ENCODE measurements at regions not wholly inside any gene's neighbourhood (a gene's known extent, or its start where the extent isn't known, plus 50 kb on each side); places are given as distances from the start of the nearest gene placed in this dataset.

DNA sequence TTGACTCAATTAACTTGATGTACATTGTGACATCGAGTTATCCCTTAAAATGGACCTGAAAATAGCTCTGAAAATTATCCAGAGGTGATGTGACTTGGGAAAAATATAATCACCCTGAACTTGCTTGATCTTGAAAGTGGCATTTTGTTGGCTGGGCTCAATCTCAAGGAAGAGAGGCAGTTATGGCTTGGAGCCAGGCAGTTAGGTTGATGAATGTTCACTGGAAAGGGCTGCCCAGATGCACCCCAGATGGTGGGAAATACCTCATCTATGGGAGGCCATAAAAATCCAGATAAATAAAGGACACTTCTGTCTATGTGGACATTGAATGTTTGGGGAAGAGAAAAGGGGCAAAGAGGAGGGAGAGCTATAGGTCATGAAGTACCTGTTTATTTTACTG, 55.7 kb upstream of the OR5AN1 start:
- DNase-seq, result no peak
- no peak overlapping the region for H3K4me3 ChIP-seq (ENCODE audit: low read depth, low read length)
- no peak overlapping the region for H3K27ac Mint-ChIP-seq (ENCODE audit: unreplicated experiment)
- no peaks in the 10 kb centered on the region for H3K36me3 Mint-ChIP-seq (ENCODE audit: insufficient read depth, unreplicated experiment)
- H3K4me1 ChIP-seq, result no peaks in the 10 kb centered on the region
- BruUV-seq (replicated peaks), result no TSS peak
- H3K27me3 ChIP-seq (replicated peaks; ENCODE audit: control insufficient read depth, insufficient read depth, low read length), result no peaks in the 10 kb centered on the region
- CTCF ChIA-PET, result no interaction called here
- POLR2A ChIA-PET, result no interaction called here
- H3K9me3 Mint-ChIP-seq (ENCODE audit: unreplicated experiment), result peaks cover 21% of the 10 kb centered on the region
- peaks cover 11% of the 10 kb centered on the region for H3K27me3 Mint-ChIP-seq (ENCODE audit: insufficient read depth, unreplicated experiment)
- TF ChIP-seq, protein P1, sequence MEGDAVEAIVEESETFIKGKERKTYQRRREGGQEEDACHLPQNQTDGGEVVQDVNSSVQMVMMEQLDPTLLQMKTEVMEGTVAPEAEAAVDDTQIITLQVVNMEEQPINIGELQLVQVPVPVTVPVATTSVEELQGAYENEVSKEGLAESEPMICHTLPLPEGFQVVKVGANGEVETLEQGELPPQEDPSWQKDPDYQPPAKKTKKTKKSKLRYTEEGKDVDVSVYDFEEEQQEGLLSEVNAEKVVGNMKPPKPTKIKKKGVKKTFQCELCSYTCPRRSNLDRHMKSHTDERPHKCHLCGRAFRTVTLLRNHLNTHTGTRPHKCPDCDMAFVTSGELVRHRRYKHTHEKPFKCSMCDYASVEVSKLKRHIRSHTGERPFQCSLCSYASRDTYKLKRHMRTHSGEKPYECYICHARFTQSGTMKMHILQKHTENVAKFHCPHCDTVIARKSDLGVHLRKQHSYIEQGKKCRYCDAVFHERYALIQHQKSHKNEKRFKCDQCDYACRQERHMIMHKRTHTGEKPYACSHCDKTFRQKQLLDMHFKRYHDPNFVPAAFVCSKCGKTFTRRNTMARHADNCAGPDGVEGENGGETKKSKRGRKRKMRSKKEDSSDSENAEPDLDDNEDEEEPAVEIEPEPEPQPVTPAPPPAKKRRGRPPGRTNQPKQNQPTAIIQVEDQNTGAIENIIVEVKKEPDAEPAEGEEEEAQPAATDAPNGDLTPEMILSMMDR (IDR thresholded peaks at IDR 0.05; ENCODE audit: insufficient read depth in 1 of 2, low read depth in 1 of 2, low read length in 1 of 2, severe bottlenecking in 1 of 2, unreplicated experiment in 1 of 2), result no peak
- H3K4me1 Mint-ChIP-seq (ENCODE audit: low read depth, unreplicated experiment), result no peaks in the 10 kb centered on the region
- intact Hi-C loops (cut with micrococcal nuclease; ENCODE audit: unreplicated experiment), result no loop called here
- no peaks in the 10 kb centered on the region for H3K36me3 ChIP-seq (ENCODE audit: control insufficient read depth, insufficient read depth, low read length)
- H3K9me3 ChIP-seq, result peaks cover 9% of the 10 kb centered on the region; the same call in 1 of the 2 replicates
- no peak overlapping the region for H3K4me3 Mint-ChIP-seq (ENCODE audit: unreplicated experiment)

DNA sequence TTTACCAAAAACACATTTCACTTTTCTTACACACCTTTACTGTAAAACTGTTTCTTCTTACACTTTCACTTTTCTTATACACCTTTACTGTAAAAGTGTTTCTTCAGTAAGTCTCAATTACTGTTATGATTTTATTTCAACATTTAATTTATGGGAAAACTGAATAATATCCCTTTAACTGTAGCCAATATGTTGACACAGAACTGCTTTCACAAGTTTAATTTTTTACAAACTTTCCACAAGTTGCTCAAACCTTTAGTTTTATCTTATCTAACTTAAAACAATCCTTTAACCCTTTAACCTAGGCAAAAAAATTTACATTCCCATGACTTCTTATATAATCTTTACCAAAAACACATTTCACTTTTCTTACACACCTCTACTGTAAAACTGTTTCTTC, 63.3 kb upstream of the OR5AN1 start:
- peaks cover 17% of the 10 kb centered on the region for H3K4me1 Mint-ChIP-seq (ENCODE audit: low read depth, unreplicated experiment)
- H3K4me1 ChIP-seq, result peaks cover 32% of the 10 kb centered on the region
- DNase-seq, result no peak
- H3K4me3 Mint-ChIP-seq (ENCODE audit: unreplicated experiment), result peak overlapping the region; percentile 12
- no peak overlapping the region for H3K27ac Mint-ChIP-seq (ENCODE audit: unreplicated experiment)
- BruUV-seq (replicated peaks), result no TSS peak
- H3K36me3 Mint-ChIP-seq (ENCODE audit: insufficient read depth, unreplicated experiment), result no peaks in the 10 kb centered on the region
- POLR2A ChIA-PET, result no interaction called here
- CTCF ChIA-PET, result no interaction called here
- H3K27me3 ChIP-seq (replicated peaks; ENCODE audit: control insufficient read depth, insufficient read depth, low read length), result no peaks in the 10 kb centered on the region
- TF ChIP-seq, protein P1 (IDR thresholded peaks at IDR 0.05; ENCODE audit: insufficient read depth in 1 of 2, low read depth in 1 of 2, low read length in 1 of 2, severe bottlenecking in 1 of 2, unreplicated experiment in 1 of 2), result no peak
- peaks cover 26% of the 10 kb centered on the region for H3K9me3 Mint-ChIP-seq (ENCODE audit: unreplicated experiment)
- no peaks in the 10 kb centered on the region for H3K36me3 ChIP-seq (ENCODE audit: control insufficient read depth, insufficient read depth, low read length)
- intact Hi-C loops (cut with micrococcal nuclease; ENCODE audit: unreplicated experiment), result no loop called here
- H3K9me3 ChIP-seq, result no peaks in the 10 kb centered on the region
- H3K4me3 ChIP-seq (ENCODE audit: low read depth, low read length), result no peak overlapping the region
- peaks cover 3% of the 10 kb centered on the region for H3K27me3 Mint-ChIP-seq (ENCODE audit: insufficient read depth, unreplicated experiment)

DNA sequence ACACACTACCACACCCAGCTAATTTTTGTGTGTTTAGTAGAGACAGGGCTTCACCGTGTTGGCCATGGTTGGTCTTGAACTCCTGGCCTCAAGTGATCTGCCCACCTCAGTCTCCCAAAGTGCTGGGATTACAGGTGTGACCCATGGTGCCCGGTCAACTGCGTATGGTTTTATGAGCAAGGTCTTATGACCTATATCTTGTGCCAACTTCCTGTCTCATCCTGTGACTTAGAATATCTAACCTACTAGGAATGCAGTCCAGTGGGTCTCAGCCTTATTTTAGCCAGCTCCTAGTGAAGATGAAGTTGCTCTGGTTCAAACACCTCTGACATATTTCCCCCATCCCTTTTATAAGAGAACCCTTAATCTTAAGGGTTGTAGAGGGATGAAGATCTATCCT, 66.1 kb upstream of the OR5AN1 start:
- Histone ChIP-seq H3K4me1 (peaks cover 32% of the 10 kb centered on the region), H3K9me3 (no peaks in the 10 kb centered on the region), H3K36me3 (ENCODE audit: control insufficient read depth, insufficient read depth, low read length) (no peaks in the 10 kb centered on the region), H3K4me3 (ENCODE audit: low read depth, low read length) (no peak overlapping the region), H3K27me3 (replicated peaks; ENCODE audit: control insufficient read depth, insufficient read depth, low read length) (no peaks in the 10 kb centered on the region)
- Mint-ChIP-seq H3K27me3 (ENCODE audit: insufficient read depth, unreplicated experiment) (peaks cover 3% of the 10 kb centered on the region), H3K36me3 (ENCODE audit: insufficient read depth, unreplicated experiment) (no peaks in the 10 kb centered on the region), H3K4me1 (ENCODE audit: low read depth, unreplicated experiment) (peaks cover 17% of the 10 kb centered on the region), H3K4me3 (ENCODE audit: unreplicated experiment) (no peak overlapping the region), H3K9me3 (ENCODE audit: unreplicated experiment) (peaks cover 14% of the 10 kb centered on the region), H3K27ac (ENCODE audit: unreplicated experiment) (no peak overlapping the region)
- TF ChIP-seq, protein P1 (IDR thresholded peaks at IDR 0.05; ENCODE audit: insufficient read depth in 1 of 2, low read depth in 1 of 2, low read length in 1 of 2, severe bottlenecking in 1 of 2, unreplicated experiment in 1 of 2), result no peak
- BruUV-seq (replicated peaks), result no TSS peak
- ChIA-PET POLR2A (no interaction called here), CTCF (no interaction called here)
- no peak for DNase-seq
- intact Hi-C loops (cut with micrococcal nuclease; ENCODE audit: unreplicated experiment), result no loop called here

Measured in Caco-2 (cell line).